ENCODE measurements at regions not wholly inside any gene's neighbourhood (a gene's known extent, or its start where the extent isn't known, plus 50 kb on each side); places are given as distances from the start of the nearest gene placed in this dataset.

- H3K27me3 ChIP-seq (ENCODE audit: insufficient read depth, low read length) = no peaks in the 10 kb centered on the region
- H3K9ac ChIP-seq (ENCODE audit: low read length) = no peak overlapping the region
- no peaks in the 10 kb centered on the region for H3K36me3 ChIP-seq (ENCODE audit: control insufficient read depth in 1 of 2, insufficient read depth in 2 of 2, low read length in 2 of 2)
- no peaks in the 10 kb centered on the region for H3K79me2 ChIP-seq (ENCODE audit: insufficient read depth, low read length)
- H3K9me2 ChIP-seq (ENCODE audit: insufficient read depth) = no peaks in the 10 kb centered on the region
- no TSS peak for BruUV-seq (replicated peaks)
- RAD21 ChIA-PET (ENCODE audit: low non-redundant PET in 1 of 2, low total read pairs in 2 of 2, uncharacterized antibody in 2 of 2, unreplicated experiment in 2 of 2) = no interaction called here
- H3K9me3 ChIP-seq (ENCODE audit: control insufficient read depth in 1 of 2, insufficient read depth in 1 of 2, low read depth in 1 of 2, low read length in 2 of 2) = peaks cover 0 to 11% of the 10 kb centered on the region in 2 experiments; a peak in 2 of 4 replicates
- DNase-seq (ENCODE audit: low read depth, low spot score) = no peak
- H2AFZ ChIP-seq (ENCODE audit: low read depth, low read length, poor library complexity, severe bottlenecking) = no peak overlapping the region
- no peak overlapping the region for H3K4me3 ChIP-seq (replicated peaks in 1 of 2; ENCODE audit: low read depth in 1 of 2, low read length in 2 of 2)
- intact Hi-C loops (cut with micrococcal nuclease) = no loop called here
- CTCF ChIA-PET = no interaction called here
- TF ChIP-seq POLR2A (IDR thresholded peaks at IDR 0.05; ENCODE audit: borderline replicate concordance, extremely low read depth, insufficient read depth, insufficient read length) (no peak), SRF (IDR thresholded peaks at IDR 0.05; ENCODE audit: low read depth) (no peak), EZH2phosphoT487 (IDR thresholded peaks at IDR 0.05; ENCODE audit: borderline replicate concordance) (no peak), MAX (IDR thresholded peaks at IDR 0.05) (no peak), REST (IDR thresholded peaks at IDR 0.05; ENCODE audit: low read depth) (no peak), FOSL1 (IDR thresholded peaks at IDR 0.05; ENCODE audit: low read depth) (no peak), EZH2 (IDR thresholded peaks at IDR 0.05) (no peak), SP1 (IDR thresholded peaks at IDR 0.05; ENCODE audit: low read depth) (no peak), CTCF (IDR thresholded peaks at IDR 0.05 in 2 of 3, conservative IDR thresholded peaks at IDR 0.05 in 1 of 3; ENCODE audit: borderline replicate concordance in 1 of 3, insufficient read depth in 1 of 3, low read depth in 2 of 3, low read length in 2 of 3) (no peak), CBX3 (IDR thresholded peaks at IDR 0.05; ENCODE audit: low read depth) (no peak), POLR2AphosphoS5 (IDR thresholded peaks at IDR 0.05; ENCODE audit: low read depth, low read length) (no peak), ZNF274 (IDR thresholded peaks at IDR 0.05; ENCODE audit: low read depth, low read length) (no peak), ZBTB33 (IDR thresholded peaks at IDR 0.05; ENCODE audit: extremely low read depth, insufficient replicate concordance, low read length) (no peak), ATF3 (IDR thresholded peaks at IDR 0.05) (no peak), JUND (IDR thresholded peaks at IDR 0.05) (no peak)
- H3K27ac ChIP-seq (ENCODE audit: low read depth, low read length) = no peak overlapping the region
- no peak overlapping the region for H3K4me2 ChIP-seq (ENCODE audit: low read length)
- POLR2A ChIA-PET = no interaction called here
- no peaks in the 10 kb centered on the region for H3K4me1 ChIP-seq (ENCODE audit: control insufficient read depth in 1 of 2, insufficient read depth in 2 of 2, low read length in 2 of 2)
- no peak for ATAC-seq
- no peaks in the 10 kb centered on the region for H4K20me1 ChIP-seq (ENCODE audit: insufficient read depth)
These were observed 186.9 kb upstream of the MGMT start for GRCh38 chr10:129280155-129280502.
